ENCODE measurements at regions not wholly inside any gene's neighbourhood (a gene's known extent, or its start where the extent isn't known, plus 50 kb on each side); places are given as distances from the start of the nearest gene placed in this dataset.

DNA sequence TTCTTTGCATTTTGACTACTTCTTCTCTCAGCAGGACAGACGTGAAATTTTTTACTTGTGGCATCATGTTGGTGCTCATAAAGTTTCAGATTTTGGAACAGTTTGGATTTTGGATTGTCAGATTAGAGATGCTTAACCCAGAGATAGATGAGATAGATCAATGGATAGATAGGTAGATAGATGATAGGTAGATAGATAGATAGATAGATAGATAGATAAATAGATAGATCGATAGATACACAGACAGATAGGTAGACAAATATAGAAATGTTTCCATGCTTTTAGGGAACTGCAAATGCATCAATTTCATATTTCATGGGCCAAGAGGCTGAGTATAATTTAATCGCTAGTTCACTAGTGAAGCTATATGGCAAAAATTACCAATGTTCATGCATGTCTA, 981.5 kb upstream of the ADGRB3 start:
- H3K27ac ChIP-seq: no peak overlapping the region
- TF ChIP-seq ZFX (IDR thresholded peaks at IDR 0.05; ENCODE audit: borderline replicate concordance): no peak
- TF ChIP-seq, protein P1, sequence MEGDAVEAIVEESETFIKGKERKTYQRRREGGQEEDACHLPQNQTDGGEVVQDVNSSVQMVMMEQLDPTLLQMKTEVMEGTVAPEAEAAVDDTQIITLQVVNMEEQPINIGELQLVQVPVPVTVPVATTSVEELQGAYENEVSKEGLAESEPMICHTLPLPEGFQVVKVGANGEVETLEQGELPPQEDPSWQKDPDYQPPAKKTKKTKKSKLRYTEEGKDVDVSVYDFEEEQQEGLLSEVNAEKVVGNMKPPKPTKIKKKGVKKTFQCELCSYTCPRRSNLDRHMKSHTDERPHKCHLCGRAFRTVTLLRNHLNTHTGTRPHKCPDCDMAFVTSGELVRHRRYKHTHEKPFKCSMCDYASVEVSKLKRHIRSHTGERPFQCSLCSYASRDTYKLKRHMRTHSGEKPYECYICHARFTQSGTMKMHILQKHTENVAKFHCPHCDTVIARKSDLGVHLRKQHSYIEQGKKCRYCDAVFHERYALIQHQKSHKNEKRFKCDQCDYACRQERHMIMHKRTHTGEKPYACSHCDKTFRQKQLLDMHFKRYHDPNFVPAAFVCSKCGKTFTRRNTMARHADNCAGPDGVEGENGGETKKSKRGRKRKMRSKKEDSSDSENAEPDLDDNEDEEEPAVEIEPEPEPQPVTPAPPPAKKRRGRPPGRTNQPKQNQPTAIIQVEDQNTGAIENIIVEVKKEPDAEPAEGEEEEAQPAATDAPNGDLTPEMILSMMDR (IDR thresholded peaks at IDR 0.05): no peak

DNA sequence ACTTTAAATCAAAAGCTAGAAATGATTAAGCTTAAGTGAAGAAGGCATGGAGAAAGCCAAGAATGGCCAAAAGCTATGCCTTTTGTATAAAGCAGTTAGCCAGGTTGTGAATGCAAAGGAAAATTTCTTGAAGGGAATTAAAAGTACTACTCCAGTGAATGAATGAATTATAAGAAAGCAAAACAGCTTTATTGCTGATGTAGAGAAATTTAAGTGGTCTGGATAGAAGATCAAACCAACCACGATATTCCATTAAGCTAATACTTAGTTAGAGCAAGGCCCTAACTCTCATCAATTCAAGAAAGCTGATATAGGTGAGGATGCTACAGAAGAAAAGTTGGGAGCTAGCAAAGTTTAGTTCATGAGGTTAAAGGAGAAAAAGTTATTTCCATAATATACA, 988.5 kb upstream of the ADGRB3 start:
- TF ChIP-seq, protein P1 (IDR thresholded peaks at IDR 0.05): no peak
- TF ChIP-seq ZFX (IDR thresholded peaks at IDR 0.05; ENCODE audit: borderline replicate concordance): no peak

GRCh38 chr6:67643281-67643680, 991.8 kb upstream of the ADGRB3 start:
- no peak overlapping the region for H3K27ac ChIP-seq
- TF ChIP-seq, protein P1 (IDR thresholded peaks at IDR 0.05): no peak
- no peak for TF ChIP-seq ZFX (IDR thresholded peaks at IDR 0.05; ENCODE audit: borderline replicate concordance)

More for the DNA sequence above, 988.5 kb upstream of the ADGRB3 start:
- H3K27ac ChIP-seq: no peak overlapping the region

- no peak overlapping the region for H3K27ac ChIP-seq
- no peak for TF ChIP-seq ZFX (IDR thresholded peaks at IDR 0.05; ENCODE audit: borderline replicate concordance)
- TF ChIP-seq, protein P1 (IDR thresholded peaks at IDR 0.05): no peak
These were observed 992.5 kb upstream of the ADGRB3 start for GRCh38 chr6:67642582-67642981.

DNA sequence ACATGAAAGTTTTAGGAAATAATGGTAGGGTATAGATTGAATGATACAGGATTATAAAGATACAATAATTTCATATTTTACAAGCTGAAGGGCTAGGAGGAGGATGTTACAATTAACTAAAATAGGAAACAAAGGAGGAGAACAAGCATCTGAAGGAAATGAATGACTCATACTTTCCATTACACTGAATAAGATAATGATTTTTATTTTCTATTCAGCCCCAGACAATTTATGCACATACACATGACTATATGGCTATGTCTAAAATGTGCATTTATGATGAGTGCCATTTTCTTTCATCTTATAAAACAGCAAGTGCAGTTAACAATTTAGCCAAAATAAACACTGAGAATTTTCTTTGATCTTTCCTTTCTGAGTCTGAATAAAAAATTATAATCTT, 994.6 kb upstream of the ADGRB3 start:
- H3K27ac ChIP-seq: no peak overlapping the region
- no peak for TF ChIP-seq ZFX (IDR thresholded peaks at IDR 0.05; ENCODE audit: borderline replicate concordance)

DNA sequence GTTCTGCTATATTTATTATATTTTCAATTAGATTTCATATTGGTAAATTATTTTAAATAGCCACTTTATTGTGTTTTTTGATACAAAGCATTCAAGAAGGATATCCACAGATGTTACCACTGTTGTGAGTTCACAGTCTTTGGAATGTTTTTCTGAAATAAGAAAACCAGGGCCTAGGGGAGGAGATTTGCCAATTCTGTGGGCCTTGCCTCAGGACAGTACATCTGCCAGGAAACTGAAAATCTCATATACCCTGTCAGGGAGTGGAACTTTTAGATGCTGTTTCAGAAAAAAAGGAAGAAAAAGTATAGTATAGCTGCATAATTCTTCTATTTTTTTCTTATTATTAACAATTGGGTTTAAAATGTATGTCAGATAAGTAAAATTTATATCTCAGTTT, 995.9 kb upstream of the ADGRB3 start:
- no peak overlapping the region for H3K27ac ChIP-seq
- TF ChIP-seq ZFX (IDR thresholded peaks at IDR 0.05; ENCODE audit: borderline replicate concordance): no peak
- TF ChIP-seq, protein P1 (IDR thresholded peaks at IDR 0.05): no peak

GRCh38 chr6:67634199-67634598, 1000.9 kb upstream of the ADGRB3 start:
- H3K27ac ChIP-seq: no peak overlapping the region
- TF ChIP-seq, protein P1 (IDR thresholded peaks at IDR 0.05): no peak
- TF ChIP-seq ZFX (IDR thresholded peaks at IDR 0.05; ENCODE audit: borderline replicate concordance): no peak

DNA sequence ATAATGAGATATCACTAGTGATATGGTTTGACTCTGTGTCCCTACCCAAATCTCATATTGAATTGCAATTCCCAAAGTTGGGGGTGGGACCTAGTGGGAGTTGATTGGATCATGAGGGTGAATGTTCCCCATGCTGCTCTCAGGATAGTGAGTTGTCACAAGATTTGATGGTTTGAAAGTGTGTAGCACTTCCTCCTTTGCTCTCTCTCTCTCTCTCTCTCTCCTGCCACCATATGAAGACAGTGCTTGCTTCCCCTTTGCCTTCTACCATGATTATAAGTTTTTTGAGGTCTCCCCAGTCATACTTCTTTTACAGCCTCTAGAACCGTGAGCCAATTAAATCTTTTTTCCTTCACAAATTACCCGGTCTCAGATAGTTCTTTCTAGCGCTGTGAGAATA, 1002.0 kb upstream of the ADGRB3 start:
- TF ChIP-seq ZFX (IDR thresholded peaks at IDR 0.05; ENCODE audit: borderline replicate concordance): no peak
- TF ChIP-seq, protein P1 (IDR thresholded peaks at IDR 0.05): no peak

More for the DNA sequence above, 1002.0 kb upstream of the ADGRB3 start:
- no peak overlapping the region for H3K27ac ChIP-seq
